ENCODE measurements at regions not wholly inside any gene's neighbourhood (a gene's known extent, or its start where the extent isn't known, plus 50 kb on each side); places are given as distances from the start of the nearest gene placed in this dataset.

DNA sequence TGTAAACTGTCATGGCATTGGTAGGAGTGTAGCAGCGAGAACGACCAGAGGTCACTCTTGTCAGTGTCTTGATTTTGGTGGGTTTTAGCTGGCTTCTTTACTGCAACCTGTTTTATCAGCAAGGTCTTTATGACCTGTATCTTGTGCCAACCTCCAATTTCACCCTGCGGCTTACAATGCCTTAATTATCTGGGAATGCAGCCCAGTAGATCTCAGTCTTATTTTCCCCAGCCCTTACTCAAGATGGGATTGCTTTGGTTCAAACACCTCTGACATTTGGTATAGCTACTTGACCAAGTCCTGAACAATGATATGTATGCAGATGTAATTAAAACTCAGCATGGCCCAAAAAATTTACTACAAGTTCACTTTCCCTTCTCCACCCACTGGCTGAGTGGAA, 388.4 kb downstream of the RSL24D1 start:
- H2AFZ ChIP-seq (ENCODE audit: low read length), result no peak overlapping the region
- H3K36me3 ChIP-seq (ENCODE audit: control insufficient read depth, insufficient read depth, low read length), result no peaks in the 10 kb centered on the region
- no peaks in the 10 kb centered on the region for H3K79me2 ChIP-seq (ENCODE audit: control insufficient read depth, insufficient read depth, low read length)
- no peak for DNase-seq (ENCODE audit: low read depth in 2 of 2)
- H3K4me3 ChIP-seq (replicated peaks in 1 of 4; ENCODE audit: control extremely low read depth in 1 of 4, insufficient read depth in 1 of 4, low read depth in 3 of 4, low read length in 4 of 4), result no peak overlapping the region
- no peak for TF ChIP-seq EZH2 (IDR thresholded peaks at IDR 0.05; ENCODE audit: low read length, missing control alignments)
- TF ChIP-seq, protein P1, sequence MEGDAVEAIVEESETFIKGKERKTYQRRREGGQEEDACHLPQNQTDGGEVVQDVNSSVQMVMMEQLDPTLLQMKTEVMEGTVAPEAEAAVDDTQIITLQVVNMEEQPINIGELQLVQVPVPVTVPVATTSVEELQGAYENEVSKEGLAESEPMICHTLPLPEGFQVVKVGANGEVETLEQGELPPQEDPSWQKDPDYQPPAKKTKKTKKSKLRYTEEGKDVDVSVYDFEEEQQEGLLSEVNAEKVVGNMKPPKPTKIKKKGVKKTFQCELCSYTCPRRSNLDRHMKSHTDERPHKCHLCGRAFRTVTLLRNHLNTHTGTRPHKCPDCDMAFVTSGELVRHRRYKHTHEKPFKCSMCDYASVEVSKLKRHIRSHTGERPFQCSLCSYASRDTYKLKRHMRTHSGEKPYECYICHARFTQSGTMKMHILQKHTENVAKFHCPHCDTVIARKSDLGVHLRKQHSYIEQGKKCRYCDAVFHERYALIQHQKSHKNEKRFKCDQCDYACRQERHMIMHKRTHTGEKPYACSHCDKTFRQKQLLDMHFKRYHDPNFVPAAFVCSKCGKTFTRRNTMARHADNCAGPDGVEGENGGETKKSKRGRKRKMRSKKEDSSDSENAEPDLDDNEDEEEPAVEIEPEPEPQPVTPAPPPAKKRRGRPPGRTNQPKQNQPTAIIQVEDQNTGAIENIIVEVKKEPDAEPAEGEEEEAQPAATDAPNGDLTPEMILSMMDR (conservative IDR thresholded peaks at IDR 0.05 in 1 of 2, IDR thresholded peaks at IDR 0.05 in 1 of 2; ENCODE audit: low read depth in 1 of 2, low read length in 2 of 2), result no peak
- no peaks in the 10 kb centered on the region for H3K4me1 ChIP-seq (ENCODE audit: control insufficient read depth, extremely low read depth, insufficient read depth, low read length)
- no peak overlapping the region for H3K9ac ChIP-seq (ENCODE audit: insufficient read depth, low read length)
- H3K4me2 ChIP-seq (ENCODE audit: extremely low read depth, insufficient read depth, low read length), result no peak overlapping the region
- H3K27me3 ChIP-seq (ENCODE audit: control insufficient read depth, insufficient read depth, low read length), result no peaks in the 10 kb centered on the region
- no peaks in the 10 kb centered on the region for H4K20me1 ChIP-seq (ENCODE audit: control insufficient read depth, extremely low read depth, insufficient read depth, low read length)
- H3K27ac ChIP-seq (ENCODE audit: insufficient read depth, low read length), result no peak overlapping the region
- H3K9me3 ChIP-seq (ENCODE audit: control insufficient read depth, insufficient read depth, low read depth, low read length), result no peaks in the 10 kb centered on the region

DNA sequence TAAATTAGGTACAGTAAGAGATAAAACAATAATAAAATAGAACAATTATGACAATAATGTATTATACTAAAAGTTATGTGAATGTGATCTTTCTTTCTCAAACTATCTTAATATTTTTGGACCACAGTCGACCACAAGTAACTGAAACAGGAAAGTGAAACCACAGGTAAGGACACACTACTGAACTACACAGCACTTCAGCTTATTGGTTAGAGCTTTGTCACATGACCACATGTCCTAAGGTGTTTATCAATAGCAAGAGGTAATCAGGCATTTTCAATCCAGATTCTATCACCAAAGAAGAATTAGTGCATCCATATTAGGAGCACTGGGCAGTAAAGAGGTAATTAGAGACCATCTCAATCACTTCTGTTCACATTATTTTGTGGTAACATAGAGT, 392.8 kb downstream of the RSL24D1 start:
- Histone ChIP-seq H3K9me3 (ENCODE audit: control insufficient read depth, insufficient read depth, low read depth, low read length) (no peaks in the 10 kb centered on the region), H3K27ac (ENCODE audit: insufficient read depth, low read length) (no peak overlapping the region), H2AFZ (ENCODE audit: low read length) (no peak overlapping the region), H3K36me3 (ENCODE audit: control insufficient read depth, insufficient read depth, low read length) (no peaks in the 10 kb centered on the region), H3K4me3 (replicated peaks in 1 of 4; ENCODE audit: control extremely low read depth in 1 of 4, insufficient read depth in 1 of 4, low read depth in 3 of 4, low read length in 4 of 4) (no peak overlapping the region), H3K79me2 (ENCODE audit: control insufficient read depth, insufficient read depth, low read length) (no peaks in the 10 kb centered on the region), H3K4me2 (ENCODE audit: extremely low read depth, insufficient read depth, low read length) (no peak overlapping the region), H4K20me1 (ENCODE audit: control insufficient read depth, extremely low read depth, insufficient read depth, low read length) (no peaks in the 10 kb centered on the region), H3K4me1 (ENCODE audit: control insufficient read depth, extremely low read depth, insufficient read depth, low read length) (no peaks in the 10 kb centered on the region), H3K9ac (ENCODE audit: insufficient read depth, low read length) (no peak overlapping the region), H3K27me3 (ENCODE audit: control insufficient read depth, insufficient read depth, low read length) (no peaks in the 10 kb centered on the region)
- TF ChIP-seq, protein P1 (conservative IDR thresholded peaks at IDR 0.05 in 1 of 2, IDR thresholded peaks at IDR 0.05 in 1 of 2; ENCODE audit: low read depth in 1 of 2, low read length in 2 of 2), result no peak
- TF ChIP-seq EZH2 (IDR thresholded peaks at IDR 0.05; ENCODE audit: low read length, missing control alignments), result no peak
- DNase-seq (ENCODE audit: low read depth in 2 of 2), result no peak

DNA sequence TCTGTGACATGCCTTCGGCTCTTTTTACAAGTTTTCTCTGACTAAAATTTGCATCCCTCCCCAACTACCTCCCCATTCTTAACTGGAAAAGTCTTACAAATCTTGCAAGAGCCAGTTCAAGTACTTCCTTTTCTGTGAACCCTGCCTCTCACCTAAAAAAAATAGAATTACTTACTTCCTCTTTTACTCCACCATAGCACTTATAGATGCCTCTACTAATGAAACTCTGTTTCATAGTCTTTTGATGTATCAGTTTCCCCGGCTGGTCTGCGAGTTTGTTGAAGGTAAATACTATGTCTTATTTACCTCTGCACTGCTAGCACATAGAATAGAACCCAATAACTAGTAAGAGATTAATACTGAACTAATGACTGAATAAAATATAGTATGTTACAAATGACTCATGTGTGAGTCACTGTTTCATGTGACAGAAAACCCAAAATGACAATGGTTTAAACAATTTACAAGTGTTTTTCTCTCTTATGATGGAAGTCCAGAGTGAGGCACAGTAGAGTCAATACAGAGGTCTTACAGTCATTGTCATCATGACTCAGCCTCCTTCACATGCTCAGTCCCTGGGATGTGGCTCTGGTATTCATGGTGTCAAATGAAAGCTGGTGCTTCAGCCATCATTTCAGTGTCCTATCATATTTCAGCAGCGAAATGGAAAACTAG, 393.5 kb downstream of the RSL24D1 start:
- Histone ChIP-seq H3K9ac (ENCODE audit: insufficient read depth, low read length) (no peak overlapping the region), H3K9me3 (ENCODE audit: control insufficient read depth, insufficient read depth, low read depth, low read length) (no peaks in the 10 kb centered on the region), H2AFZ (ENCODE audit: low read length) (no peak overlapping the region), H3K36me3 (ENCODE audit: control insufficient read depth, insufficient read depth, low read length) (no peaks in the 10 kb centered on the region), H4K20me1 (ENCODE audit: control insufficient read depth, extremely low read depth, insufficient read depth, low read length) (no peaks in the 10 kb centered on the region), H3K27ac (ENCODE audit: insufficient read depth, low read length) (no peak overlapping the region), H3K4me2 (ENCODE audit: extremely low read depth, insufficient read depth, low read length) (no peak overlapping the region), H3K4me3 (replicated peaks in 1 of 4; ENCODE audit: control extremely low read depth in 1 of 4, insufficient read depth in 1 of 4, low read depth in 3 of 4, low read length in 4 of 4) (no peak overlapping the region), H3K4me1 (ENCODE audit: control insufficient read depth, extremely low read depth, insufficient read depth, low read length) (no peaks in the 10 kb centered on the region), H3K27me3 (ENCODE audit: control insufficient read depth, insufficient read depth, low read length) (no peaks in the 10 kb centered on the region), H3K79me2 (ENCODE audit: control insufficient read depth, insufficient read depth, low read length) (no peaks in the 10 kb centered on the region)
- TF ChIP-seq EZH2 (IDR thresholded peaks at IDR 0.05; ENCODE audit: low read length, missing control alignments), result no peak
- TF ChIP-seq, protein P1 (conservative IDR thresholded peaks at IDR 0.05 in 1 of 2, IDR thresholded peaks at IDR 0.05 in 1 of 2; ENCODE audit: low read depth in 1 of 2, low read length in 2 of 2), result no peak
- DNase-seq (ENCODE audit: low read depth in 2 of 2), result peak in 1 of 2 donors; percentile 58

Data from fibroblast of lung (primary cell).